GM19372 (cell line): ENCODE measurements at regions not wholly inside any gene's neighbourhood (a gene's known extent, or its start where the extent isn't known, plus 50 kb on each side); places are given as distances from the start of the nearest gene placed in this dataset.

Experiments used
- ATAC-seq: cut with Tn5 transposase; IDR thresholded peaks from one replicate; pipeline ENCODE4 v1.9.1; 2021; ENCODE audit warnings: mild to moderate bottlenecking, low read depth, moderate library complexity; ENCODE audit not compliant: unreplicated experiment

GRCh38 chr6:29884261-29884660 is 56.6 kb downstream of the HLA-G start:
- ATAC-seq, result no peak

GRCh38 chr6:29886701-29887100 is 55.6 kb upstream of the HLA-A start:
- ATAC-seq, result no peak

- no peak for ATAC-seq
Measured at GRCh38 chr6:29887330-29887818, 55.0 kb upstream of the HLA-A start.

GRCh38 chr6:29887819-29888776 is 54.2 kb upstream of the HLA-A start:
- peak; percentile 85 for ATAC-seq
